Fibroblast of peridontal ligament (primary cell): ENCODE measurements at regions not wholly inside any gene's neighbourhood (a gene's known extent, or its start where the extent isn't known, plus 50 kb on each side); places are given as distances from the start of the nearest gene placed in this dataset.
"Not testable (repeated sequence)": the region's sequence is repeated elsewhere in the genome, so short reads cannot be mapped to it uniquely, and the experiment has no call there.

Source experiments
- DNase-seq: peaks from one replicate; pipeline ENCODE4 v3.0.0-alpha.2; 2010; ENCODE audit errors: extremely low read depth

DNA sequence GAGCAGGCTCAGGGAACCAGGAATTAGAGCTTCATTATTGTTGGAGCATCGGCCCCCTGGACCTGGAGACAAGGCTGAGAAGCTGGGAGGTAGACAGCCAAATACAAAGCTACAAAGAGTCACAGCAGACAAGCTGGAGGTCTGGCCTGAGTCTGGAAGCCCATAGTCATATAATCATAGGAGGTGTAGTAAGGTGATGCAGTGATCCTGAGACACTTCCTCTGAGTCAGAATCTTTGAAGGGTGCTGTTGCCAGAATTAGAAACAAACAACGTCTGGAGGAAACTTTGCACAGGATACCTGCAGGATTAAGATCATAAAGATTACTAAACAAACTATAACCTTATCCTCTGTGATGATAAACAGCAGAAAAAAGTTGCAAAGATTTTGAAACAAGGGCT is 213.8 kb downstream of the DSC3 start:
- no peak for DNase-seq

DNA sequence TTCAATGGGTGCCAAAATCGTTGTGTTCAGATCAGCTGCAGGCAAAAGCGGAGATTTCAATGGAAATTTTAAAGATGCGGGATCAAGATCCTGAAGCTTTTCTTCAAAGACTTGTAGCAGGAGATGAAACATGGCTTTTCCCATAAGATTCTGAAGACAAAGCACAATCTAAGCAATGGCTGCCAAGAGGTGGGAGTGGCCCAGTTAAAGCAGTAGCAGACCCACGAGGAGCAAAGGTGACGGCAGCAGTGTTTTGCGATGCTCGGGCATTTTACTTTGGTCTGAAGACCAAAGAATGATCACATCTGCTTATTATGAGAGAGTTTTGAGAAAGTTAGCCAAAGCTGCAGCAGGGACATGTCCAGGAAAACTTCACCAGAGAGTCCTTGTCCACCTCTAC is 222.9 kb downstream of the DSC3 start:
- DNase-seq, result no peak

DNA sequence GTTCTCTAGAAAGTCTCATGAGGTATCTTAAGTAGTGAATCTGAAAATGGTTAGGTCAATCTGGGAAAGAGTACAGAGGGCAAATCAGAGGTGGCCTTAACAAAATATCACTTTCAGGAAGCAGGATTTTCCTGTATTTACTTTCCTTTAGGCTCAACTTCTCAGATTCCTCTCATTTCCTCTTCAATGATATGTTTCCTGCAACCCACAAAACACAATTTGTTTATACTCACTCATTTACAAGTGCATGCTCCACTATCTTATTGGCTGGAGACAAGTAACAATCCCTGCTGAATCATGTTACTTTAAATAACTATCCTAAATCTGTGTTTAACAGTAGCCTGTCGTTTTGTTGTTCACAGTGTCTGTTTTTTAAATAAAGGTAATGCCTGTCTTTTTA is 228.1 kb downstream of the DSC3 start:
- DNase-seq, result no peak

DNA sequence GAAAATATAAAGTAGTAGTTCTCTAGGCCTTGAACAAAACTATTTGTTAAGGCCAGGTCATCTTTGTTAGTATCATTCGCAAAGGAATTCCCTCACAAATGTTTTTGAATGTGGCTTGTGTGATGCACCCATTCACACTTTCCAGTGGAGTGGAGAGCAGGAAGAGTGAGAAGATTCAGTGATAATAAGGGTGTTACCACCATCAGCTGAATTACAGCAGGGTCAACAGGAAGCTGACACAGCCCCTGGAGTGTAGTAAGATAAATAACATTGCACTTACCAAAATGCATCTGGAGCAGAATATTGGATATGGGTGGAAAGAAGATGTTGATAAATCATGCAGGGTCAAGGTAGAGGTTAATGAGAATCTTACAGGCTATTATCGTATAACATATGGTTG is 231.0 kb downstream of the DSC3 start:
- no peak for DNase-seq

DNA sequence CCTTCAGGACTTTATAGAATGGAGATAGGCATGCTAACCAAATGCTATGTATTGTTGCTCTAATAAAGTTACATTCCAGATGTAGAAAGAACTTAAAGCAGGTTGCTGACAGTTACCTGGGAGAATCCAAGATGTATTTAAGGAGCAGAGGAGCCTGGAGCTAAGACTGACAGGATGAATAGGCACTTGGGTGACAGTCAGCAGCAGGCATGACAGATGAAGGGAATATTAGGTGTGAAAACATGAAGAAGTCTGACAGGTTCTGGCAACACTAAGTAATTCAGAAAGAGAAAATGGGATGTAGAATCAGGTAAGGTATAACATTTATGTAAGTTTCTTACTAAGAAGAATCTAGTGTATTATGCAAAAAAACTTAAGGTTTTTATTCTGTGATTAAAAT is 232.0 kb downstream of the DSC3 start:
- DNase-seq, result no peak

DNA sequence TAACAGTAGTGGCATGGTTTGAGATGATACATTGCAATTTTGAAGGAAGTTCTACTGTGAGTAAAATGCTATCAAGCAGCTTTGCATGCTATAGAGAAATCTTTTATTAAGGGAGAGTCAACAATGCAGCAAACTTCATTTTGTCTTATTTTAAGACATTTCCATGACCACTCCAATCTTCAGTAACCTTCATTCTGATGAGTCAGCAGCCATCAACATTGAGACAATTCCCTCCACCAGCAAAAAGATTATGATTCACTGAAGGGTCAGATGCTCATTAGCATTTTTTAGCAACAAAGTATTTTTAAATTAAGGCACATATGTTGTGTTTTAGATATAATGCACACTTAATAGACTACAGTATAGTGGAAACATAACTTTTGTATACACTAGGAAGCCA is 235.7 kb downstream of the DSC3 start:
- no peak for DNase-seq

DNA sequence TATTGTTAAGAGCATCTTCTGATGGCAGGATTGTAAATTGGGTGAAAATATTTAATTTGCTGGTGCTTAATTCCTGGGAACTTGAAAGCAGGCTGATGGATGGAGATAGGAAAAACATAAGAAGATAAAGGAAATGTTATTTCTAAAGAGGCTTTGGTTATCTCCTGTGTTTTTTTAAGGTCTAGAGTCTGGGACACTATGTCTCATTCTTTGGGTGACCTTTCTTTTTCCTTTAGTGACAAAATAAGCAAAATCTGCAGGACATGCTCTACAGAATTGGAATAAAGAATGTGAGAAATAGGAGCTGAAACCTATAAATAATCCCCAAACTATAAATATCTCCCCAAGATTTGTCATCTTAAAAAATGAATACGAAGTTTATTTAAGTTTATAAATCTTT is 241.7 kb downstream of the DSC3 start:
- no peak for DNase-seq

DNA sequence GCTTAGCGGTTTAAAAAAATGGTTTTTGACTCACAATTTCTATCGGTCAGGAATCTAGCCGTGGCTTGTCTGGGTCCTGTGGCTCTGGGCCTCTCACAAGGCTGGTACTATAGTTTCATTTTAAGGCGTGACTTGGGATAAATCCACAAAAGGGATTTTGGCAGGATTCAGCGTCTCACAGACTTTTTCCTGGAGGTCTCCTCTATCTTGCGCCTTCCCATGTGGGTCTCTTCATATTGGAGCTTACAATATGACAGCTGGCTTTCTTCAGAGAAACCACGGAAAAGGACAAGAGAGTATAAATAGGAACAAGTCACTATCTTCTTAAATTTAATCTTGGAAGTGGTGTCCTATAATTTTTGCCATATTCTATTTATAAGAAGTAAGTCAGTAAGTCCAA is 250.5 kb downstream of the DSC3 start:
- no peak for DNase-seq

DNA sequence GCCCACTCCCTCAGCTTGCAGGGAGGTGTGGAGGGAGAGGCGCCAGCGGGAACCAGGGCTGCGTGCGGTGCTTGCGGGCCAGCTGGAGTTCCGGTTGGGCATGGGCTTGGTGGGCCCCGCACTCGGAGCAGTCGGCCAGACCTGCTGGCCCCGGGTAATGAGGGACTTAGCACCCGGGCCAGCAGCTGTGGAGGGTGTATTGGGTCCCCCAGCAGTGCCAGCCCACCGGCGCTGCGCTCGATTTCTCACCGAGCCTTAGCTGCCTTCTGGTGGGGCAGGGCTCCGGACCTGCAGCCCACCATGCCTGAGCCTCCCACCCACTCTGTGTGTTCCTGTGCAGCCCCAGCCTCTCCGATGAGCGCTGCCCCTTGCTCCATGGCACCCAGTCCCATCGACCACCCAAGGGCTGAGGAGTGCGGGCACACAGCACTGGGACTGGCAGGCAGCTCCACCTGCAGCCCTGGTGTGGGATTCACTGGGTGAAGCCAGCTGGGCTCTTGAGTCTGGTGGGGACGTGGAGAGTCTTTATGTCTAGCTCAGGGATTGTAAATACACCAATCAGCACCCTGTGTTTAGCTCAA is 254.0 kb downstream of the DSC3 start:
- DNase-seq, result not testable (repeated sequence)

DNA sequence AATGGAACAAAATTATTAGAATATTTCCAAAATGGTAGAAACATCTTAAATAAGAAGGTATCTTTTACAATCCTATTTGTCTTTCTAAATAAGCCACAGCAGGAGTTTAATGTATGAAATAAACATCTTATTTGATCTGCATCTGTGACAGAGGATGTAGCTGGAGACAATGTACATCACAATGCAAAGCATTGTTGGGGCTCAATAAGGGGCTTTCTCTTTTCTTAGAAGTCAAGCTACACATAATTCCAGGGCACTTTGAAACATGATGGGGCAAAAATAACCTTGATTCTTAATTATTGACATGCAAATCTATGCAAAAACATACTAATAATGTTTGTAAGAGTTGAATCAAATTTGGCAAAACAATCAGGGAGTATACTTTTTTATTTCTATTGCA is 255.1 kb downstream of the DSC3 start:
- DNase-seq, result no peak

DNA sequence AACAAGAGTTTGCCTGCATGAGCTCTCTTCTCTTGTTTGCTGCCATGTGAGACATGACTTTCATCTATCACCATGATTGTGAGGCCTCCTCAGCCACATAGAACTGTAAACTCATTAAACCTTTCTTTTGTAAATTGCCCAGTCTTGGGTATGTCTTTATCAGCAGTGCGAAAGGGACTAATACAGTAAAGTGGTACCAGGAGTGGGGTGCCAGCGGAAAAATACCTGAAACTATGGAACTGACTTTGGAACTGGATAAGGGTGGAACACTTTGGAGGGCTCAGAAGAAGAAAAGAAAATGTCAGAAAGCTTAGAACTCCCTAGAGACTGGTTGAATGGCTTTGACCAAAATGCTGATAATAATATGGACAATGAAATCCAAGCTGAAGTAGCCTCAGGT is 260.9 kb downstream of the DSC3 start:
- no peak for DNase-seq

DNA sequence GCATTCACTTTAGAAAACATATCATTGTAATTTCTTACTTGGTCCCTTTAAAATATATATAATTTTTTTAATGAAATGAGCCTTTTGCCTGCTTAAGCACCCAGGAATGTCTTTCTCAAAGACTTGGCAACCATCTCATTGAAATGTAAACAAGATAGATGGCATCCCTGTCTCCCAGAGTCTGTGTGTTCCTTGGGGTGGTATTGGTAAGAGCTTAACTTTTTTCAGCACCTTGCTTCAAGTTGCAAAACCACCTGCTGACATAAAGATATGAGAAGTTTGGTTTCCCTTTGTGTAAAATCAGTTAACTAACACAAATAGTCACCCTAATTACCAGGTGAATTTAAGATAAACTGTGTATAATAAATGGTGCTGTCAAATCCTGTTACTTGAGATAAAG is 266.9 kb downstream of the DSC3 start:
- no peak for DNase-seq

DNA sequence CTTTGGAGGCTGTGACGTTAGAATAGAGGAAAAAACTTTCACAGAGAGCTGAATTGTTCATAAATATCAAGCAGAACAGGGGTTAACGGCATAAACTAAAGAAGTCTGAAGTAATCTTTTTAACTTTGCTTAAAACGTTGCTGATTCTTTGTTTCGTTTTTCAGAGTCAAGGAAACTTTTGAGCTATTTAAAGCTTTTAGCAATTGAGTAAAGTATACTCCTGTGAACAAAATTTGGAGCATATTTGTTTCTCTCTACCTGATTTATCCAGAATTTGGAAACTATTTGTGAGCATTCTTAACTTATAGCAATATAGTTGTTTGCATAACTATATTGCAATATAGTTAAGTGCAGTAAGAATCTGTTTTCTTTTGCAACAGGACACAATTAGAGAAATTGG is 270.4 kb downstream of the DSC3 start:
- DNase-seq, result not testable (repeated sequence)

DNA sequence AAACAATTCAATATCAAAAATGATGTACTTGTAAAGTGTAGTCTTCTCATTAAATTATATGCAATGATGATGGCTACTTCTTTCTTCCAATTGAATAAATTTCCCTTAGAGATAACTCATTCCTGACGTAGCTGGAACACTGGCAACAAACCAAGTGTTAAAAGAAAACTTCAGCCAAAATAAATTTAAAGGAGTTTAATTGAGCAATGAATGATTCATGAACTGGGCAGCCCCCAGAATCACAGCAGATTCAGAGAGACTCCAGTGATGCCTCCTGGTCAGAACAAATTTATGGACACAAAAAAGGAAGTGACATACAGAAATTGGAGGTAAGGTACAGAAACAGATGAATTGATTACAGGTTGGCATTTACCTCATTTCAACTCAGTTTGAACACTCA is 276.5 kb downstream of the DSC3 start:
- DNase-seq, result no peak

DNA sequence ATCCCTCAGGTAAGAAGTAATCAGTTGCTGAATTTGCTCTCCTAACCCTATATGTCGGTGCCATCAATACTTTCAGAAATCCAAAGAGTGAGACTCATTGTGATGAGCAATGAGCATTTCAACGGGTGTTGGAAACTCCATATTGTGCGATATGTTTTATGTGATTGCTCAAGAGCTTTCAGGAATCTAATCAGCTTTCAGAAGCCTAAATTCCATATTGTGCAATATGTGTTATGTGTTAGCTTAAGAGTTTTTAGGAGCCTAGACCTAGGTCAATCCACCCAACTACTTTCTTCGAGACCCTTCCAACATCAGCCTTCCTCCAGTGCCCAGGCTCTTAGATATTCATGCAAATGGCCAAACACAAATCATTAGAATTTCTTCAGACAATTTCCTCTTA is 277.3 kb downstream of the DSC3 start:
- DNase-seq, result no peak

DNA sequence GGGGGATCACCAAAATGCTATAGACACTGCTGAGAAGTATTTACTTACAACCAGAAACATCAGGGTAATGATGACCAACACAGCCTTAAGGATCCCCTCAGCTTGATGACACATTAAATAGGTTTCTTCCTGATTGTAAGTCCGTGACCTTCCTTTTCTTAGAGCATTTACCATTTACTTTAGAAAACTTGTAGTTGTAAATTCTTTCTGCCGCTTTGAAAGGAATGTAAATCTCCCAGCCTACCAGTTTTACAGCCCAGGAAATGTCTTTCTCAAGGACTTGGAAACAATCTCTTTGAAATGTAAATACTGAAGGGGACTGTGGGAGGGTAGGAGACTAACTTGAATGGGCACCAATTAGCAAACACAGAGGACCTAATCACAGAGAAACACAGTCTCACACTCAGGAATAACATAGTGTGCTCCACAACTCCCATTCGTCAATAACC is 278.6 kb downstream of the DSC3 start:
- DNase-seq, result no peak

DNA sequence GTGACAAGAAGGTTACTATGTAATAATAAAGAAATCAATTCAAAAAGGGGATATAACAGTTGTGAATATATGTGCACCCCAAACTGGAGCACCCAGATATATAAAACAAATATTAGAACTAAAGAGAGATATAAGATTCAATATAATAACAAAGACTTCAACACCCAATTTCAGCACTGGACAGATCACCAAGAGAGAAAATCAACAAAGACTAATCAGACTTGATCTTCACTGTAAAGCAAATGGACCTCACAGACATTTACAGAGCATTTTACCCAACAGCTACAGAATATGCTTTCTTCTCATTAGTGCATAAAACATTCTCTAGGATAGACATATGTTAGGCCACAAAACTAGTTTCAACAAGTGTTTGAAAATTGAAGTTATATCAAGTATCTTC is 287.7 kb downstream of the DSC3 start:
- DNase-seq, result no peak

DNA sequence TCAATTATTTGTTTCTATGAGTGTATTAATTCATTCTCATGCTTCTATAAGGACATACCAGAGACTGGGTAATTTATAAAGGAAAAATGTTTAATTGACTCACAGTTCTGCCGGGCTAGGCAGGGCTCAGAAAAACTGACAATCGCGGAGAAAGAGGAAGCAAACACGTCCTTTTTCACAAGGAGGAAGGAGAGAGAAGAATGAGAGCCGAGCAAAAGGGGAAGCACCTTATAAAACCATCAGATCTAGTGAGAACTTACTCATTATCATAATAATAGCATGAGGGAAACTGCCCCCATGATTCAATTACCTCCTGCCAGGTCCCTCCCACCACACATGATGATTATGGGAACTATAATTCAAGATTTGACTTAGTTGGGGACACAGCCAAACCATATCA is 294.0 kb downstream of the DSC3 start:
- DNase-seq, result no peak

DNA sequence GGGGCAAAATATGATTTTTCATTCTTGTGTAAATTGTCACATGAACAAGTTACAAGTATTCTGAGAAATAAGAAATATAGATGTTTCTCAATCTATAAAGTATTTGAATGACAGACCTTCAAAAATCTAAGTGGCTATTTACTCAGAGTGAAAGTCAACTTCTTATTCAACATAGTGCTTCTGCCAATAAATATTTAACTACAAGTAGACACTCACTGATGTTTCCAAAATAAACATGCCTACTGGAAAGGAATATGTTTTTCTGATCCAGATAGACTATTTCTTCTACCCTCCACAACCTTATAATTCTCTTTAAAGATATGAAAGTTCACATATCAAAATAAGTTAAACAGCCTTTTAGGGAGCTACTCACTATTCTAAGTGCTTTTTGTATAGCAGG is 296.3 kb downstream of the DSC3 start:
- DNase-seq, result no peak

DNA sequence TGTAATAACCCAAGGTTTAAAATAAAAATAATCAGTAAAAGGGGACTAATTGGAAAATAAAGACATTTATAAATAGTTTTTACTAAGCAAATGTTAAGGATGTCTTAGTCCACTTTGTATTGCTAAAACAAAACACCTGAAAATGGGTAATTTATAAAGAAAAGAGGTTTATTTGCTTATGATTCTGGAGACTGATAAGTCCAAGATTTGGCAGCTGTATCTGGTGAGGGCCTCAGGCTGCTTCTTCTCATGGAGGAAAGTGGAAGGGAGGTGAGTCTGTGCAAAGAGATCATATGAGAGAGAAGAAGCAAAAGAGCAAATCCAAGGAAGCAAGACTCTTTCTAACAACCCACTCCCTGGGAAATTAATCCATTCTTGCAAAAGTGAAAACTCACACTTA is 299.5 kb downstream of the DSC3 start:
- DNase-seq, result no peak

DNA sequence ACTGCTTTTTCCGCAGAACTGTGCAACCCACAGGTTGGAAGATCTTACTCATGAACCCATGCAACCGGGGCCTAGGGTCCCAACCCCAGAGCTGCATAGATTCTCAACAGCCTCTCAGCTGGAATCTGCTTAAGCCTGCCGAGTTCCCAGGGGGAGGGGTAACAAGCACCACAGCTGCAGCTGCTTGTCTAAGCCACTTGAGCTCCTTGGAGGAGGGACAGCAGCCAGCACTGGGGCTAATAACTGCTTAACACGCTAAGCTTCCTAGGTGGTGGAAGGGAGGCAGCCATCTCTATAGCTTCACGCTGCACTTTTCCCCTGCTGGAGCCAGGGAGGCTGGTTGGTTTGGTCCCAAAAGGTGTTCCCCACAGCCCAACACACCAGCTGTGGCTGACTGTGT is 311.6 kb downstream of the DSC3 start:
- DNase-seq, result no peak

DNA sequence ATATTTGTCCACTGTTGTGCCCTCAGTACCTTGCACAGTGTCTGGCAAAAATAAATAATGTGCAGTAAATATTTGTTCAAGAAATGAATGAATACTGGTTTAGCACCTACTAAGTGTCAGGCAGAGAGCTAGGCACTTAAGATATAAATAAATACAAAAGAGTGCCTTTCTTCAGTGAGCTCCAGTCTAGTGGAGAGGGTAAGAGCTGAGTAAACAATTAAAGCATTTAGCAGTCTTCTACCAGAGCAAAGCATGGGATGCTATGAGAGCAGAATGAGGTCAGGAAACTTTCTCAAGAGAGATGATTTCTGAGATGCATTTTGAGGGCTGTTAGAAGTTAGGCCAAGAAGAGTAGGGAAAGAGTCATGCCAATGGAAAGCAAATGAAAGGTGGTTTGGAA is 314.7 kb downstream of the DSC3 start:
- no peak for DNase-seq

DNA sequence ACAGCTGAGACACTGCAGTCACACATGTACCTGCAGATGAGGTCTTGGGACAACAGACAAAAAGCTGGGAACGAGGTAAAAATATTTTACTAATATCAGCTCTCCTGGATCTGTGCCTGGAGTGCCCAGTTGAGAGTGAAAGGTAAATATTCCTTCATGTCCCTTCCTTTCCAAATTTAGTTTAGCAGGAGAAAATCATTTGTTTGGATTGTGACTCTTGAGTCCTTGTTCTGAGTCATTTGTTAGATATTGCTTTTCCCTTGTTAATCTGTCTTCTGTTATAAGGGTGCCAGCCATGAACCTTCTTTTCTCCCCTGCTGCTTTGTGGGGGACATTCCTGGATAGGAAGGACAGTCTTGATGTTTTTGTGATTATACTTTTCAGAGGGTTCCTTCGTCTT is 329.2 kb downstream of the DSC3 start:
- no peak for DNase-seq

DNA sequence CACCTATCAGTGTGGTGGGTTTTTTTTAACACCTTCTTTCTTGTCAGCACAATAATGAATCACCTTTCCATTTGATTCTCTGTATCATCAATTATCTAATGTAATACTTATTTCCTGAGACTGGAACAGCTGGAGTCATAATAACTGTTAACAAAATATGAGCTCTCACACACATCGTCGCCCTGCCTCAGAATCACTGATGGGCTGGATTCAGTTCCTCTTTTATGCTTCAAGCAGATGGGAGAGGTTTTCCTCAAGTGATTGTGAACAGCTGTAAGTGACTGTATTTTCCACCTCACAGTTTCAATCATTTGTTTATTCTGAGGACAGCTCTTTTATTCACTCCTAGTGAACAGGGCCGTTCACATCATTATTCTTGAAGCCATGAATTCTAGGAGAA is 330.2 kb downstream of the DSC3 start:
- no peak for DNase-seq

DNA sequence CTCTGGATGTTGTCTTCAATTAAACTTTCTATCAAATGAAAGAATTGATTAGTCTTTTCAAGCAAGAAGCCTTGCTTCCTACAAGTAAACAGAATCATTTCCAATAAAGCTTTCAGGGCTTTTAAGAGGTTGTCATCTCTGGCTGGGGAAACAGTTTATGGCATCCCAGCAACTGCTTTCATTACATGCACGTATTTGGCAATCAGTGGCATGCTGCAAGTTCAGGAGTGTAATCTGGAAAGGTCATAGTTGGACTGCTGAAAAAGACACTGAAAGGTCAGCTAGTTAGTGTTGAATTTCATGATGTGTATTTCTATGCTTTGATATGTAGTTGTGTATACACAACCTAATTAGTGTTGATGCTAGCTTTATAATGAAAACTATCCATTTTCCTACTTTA is 332.9 kb downstream of the DSC3 start:
- DNase-seq, result no peak
